ENCODE measurements at regions not wholly inside any gene's neighbourhood (a gene's known extent, or its start where the extent isn't known, plus 50 kb on each side); places are given as distances from the start of the nearest gene placed in this dataset.

DNA sequence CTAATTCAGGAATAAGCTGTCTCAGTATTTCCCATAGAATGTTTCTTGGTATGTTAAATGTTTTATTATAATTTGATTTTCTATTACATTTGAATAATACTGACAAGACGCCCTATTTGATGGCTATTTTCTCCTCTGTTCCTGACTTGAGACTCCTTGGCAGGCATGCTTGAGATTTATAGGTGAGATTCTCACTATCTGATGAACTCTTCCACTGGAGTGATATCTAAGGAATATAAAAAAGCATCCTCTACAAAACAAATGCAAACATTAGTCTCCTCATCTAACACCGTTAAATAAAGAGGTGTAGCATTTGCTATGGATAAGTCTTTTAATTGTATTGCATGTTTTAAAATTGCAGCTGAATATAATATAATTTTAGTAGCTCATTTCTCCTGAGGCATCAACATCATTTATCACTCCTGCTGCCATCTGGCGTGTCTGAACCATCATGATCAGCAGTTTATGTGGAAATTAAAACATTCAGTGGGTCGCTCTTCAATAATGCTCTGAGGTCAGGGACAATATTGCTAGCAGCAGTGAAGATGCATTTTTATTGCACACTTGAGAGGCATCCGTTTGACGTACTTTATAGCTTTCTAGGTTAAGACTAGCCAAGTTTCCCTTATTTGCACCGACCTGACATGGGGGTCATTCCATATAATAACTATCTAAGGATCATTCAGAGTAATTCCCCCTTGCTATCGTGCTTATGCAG, 210.4 kb upstream of the GALNTL6 start:
- TF ChIP-seq EZH2phosphoT487 (IDR thresholded peaks at IDR 0.05; ENCODE audit: insufficient read depth, low read depth) (no peak), EZH2 (IDR thresholded peaks at IDR 0.05; ENCODE audit: insufficient read depth, poor library complexity, severe bottlenecking) (no peak)

All from GM23248 (cell line).